ENCODE measurements at regions not wholly inside any gene's neighbourhood (a gene's known extent, or its start where the extent isn't known, plus 50 kb on each side); places are given as distances from the start of the nearest gene placed in this dataset.

- TF ChIP-seq, protein P1, sequence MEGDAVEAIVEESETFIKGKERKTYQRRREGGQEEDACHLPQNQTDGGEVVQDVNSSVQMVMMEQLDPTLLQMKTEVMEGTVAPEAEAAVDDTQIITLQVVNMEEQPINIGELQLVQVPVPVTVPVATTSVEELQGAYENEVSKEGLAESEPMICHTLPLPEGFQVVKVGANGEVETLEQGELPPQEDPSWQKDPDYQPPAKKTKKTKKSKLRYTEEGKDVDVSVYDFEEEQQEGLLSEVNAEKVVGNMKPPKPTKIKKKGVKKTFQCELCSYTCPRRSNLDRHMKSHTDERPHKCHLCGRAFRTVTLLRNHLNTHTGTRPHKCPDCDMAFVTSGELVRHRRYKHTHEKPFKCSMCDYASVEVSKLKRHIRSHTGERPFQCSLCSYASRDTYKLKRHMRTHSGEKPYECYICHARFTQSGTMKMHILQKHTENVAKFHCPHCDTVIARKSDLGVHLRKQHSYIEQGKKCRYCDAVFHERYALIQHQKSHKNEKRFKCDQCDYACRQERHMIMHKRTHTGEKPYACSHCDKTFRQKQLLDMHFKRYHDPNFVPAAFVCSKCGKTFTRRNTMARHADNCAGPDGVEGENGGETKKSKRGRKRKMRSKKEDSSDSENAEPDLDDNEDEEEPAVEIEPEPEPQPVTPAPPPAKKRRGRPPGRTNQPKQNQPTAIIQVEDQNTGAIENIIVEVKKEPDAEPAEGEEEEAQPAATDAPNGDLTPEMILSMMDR (conservative IDR thresholded peaks at IDR 0.05; ENCODE audit: low read depth, low read length) = no peak
- TF ChIP-seq POLR2A (IDR thresholded peaks at IDR 0.05; ENCODE audit: low read depth, low read length) (no peak), BHLHE40 (IDR thresholded peaks at IDR 0.05; ENCODE audit: low read depth, low read length) (no peak), USF2 (IDR thresholded peaks at IDR 0.05; ENCODE audit: low read depth, low read length) (no peak), MXI1 (IDR thresholded peaks at IDR 0.05; ENCODE audit: borderline replicate concordance, low read depth, low read length) (no peak), RFX5 (IDR thresholded peaks at IDR 0.05; ENCODE audit: low read depth, low read length) (no peak), RAD21 (IDR thresholded peaks at IDR 0.05; ENCODE audit: low read length) (no peak), SMC3 (IDR thresholded peaks at IDR 0.05; ENCODE audit: low read depth, low read length) (no peak), RCOR1 (IDR thresholded peaks at IDR 0.05; ENCODE audit: insufficient replicate concordance, low read length) (no peak), CEBPB (IDR thresholded peaks at IDR 0.05; ENCODE audit: low read depth, low read length) (no peak)
Measured at GRCh38 chr2:78540255-78540654, 485.2 kb upstream of the REG3G start.

Measured in IMR-90 (cell line).